ENCODE measurements at regions not wholly inside any gene's neighbourhood (a gene's known extent, or its start where the extent isn't known, plus 50 kb on each side); places are given as distances from the start of the nearest gene placed in this dataset.

DNA sequence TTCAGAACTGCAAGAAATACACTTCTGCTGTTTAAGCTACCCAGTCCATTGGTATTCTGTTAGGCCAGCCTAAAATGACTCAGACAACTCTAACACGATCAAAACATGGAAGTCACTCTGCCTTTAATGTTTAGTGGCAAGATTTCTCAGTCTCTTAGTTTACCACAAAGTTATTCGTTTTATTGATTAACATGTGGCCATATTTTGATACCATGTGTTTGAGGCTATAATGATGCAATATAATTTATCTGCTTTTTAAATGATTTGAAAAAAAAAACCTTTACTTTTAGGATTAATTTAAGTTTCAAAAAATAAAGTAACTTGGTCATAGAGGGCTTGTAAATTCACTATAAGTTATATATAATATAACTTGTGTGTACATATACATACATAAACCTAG, 223.4 kb downstream of the SPRY2 start:
- Histone ChIP-seq H3K27ac (ENCODE audit: low read depth, low read length, poor library complexity, severe bottlenecking) (no peak overlapping the region), H3K4me3 (ENCODE audit: low read depth, low read length, poor library complexity, severe bottlenecking) (no peak overlapping the region), H3K9me3 (ENCODE audit: low read depth, low read length, poor library complexity, severe bottlenecking) (no peaks in the 10 kb centered on the region), H3K4me1 (ENCODE audit: insufficient read depth, low read length, poor library complexity, severe bottlenecking) (peaks cover 5% of the 10 kb centered on the region), H3K36me3 (ENCODE audit: insufficient read depth, low read length, poor library complexity, severe bottlenecking) (no peaks in the 10 kb centered on the region), H3K27me3 (replicated peaks; ENCODE audit: insufficient read depth, low read depth, low read length, poor library complexity) (no peaks in the 10 kb centered on the region)
- no TSS peak for BruUV-seq (replicated peaks)
- TF ChIP-seq EZH2 (IDR thresholded peaks at IDR 0.05; ENCODE audit: borderline replicate concordance, low read depth, low read length, poor library complexity, severe bottlenecking): no peak
- TF ChIP-seq, protein P1, sequence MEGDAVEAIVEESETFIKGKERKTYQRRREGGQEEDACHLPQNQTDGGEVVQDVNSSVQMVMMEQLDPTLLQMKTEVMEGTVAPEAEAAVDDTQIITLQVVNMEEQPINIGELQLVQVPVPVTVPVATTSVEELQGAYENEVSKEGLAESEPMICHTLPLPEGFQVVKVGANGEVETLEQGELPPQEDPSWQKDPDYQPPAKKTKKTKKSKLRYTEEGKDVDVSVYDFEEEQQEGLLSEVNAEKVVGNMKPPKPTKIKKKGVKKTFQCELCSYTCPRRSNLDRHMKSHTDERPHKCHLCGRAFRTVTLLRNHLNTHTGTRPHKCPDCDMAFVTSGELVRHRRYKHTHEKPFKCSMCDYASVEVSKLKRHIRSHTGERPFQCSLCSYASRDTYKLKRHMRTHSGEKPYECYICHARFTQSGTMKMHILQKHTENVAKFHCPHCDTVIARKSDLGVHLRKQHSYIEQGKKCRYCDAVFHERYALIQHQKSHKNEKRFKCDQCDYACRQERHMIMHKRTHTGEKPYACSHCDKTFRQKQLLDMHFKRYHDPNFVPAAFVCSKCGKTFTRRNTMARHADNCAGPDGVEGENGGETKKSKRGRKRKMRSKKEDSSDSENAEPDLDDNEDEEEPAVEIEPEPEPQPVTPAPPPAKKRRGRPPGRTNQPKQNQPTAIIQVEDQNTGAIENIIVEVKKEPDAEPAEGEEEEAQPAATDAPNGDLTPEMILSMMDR (conservative IDR thresholded peaks at IDR 0.05; ENCODE audit: low read depth, low read length): no peak
- no peak for DNase-seq (ENCODE audit: low spot score)
- ChIA-PET POLR2A (ENCODE audit: low non-redundant PET) (no interaction called here), CTCF (no interaction called here)
- intact Hi-C loops (cut with micrococcal nuclease; ENCODE audit: unreplicated experiment): no loop called here

DNA sequence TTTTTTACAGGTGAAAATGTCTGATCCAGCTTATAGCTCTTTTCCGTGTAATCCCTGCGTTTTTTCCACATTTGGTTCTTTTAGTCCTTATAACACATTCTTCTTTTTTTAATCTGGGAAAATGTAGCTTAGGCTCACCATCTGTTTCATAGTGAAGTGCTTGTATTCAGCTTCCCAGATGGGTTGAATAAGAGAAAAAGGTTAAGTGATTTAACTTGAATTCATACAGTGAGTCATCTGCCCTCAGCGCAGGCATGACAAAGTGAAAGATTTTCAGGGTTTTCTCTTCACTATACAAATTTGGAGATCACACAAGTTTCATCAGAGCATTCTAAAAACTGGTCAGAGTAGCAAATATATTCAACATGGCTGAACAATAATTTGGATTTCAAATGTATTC, 224.8 kb downstream of the SPRY2 start:
- peaks cover 5% of the 10 kb centered on the region for H3K4me1 ChIP-seq (ENCODE audit: insufficient read depth, low read length, poor library complexity, severe bottlenecking)
- intact Hi-C loops (cut with micrococcal nuclease; ENCODE audit: unreplicated experiment): no loop called here
- H3K4me3 ChIP-seq (ENCODE audit: low read depth, low read length, poor library complexity, severe bottlenecking): no peak overlapping the region
- H3K36me3 ChIP-seq (ENCODE audit: insufficient read depth, low read length, poor library complexity, severe bottlenecking): no peaks in the 10 kb centered on the region
- TF ChIP-seq, protein P1 (conservative IDR thresholded peaks at IDR 0.05; ENCODE audit: low read depth, low read length): no peak
- TF ChIP-seq EZH2 (IDR thresholded peaks at IDR 0.05; ENCODE audit: borderline replicate concordance, low read depth, low read length, poor library complexity, severe bottlenecking): no peak
- H3K27ac ChIP-seq (ENCODE audit: low read depth, low read length, poor library complexity, severe bottlenecking): no peak overlapping the region
- no TSS peak for BruUV-seq (replicated peaks)
- ChIA-PET POLR2A (ENCODE audit: low non-redundant PET) (no interaction called here), CTCF (no interaction called here)
- H3K9me3 ChIP-seq (ENCODE audit: low read depth, low read length, poor library complexity, severe bottlenecking): no peaks in the 10 kb centered on the region
- DNase-seq (ENCODE audit: low spot score): peak; percentile 45
- no peaks in the 10 kb centered on the region for H3K27me3 ChIP-seq (replicated peaks; ENCODE audit: insufficient read depth, low read depth, low read length, poor library complexity)

DNA sequence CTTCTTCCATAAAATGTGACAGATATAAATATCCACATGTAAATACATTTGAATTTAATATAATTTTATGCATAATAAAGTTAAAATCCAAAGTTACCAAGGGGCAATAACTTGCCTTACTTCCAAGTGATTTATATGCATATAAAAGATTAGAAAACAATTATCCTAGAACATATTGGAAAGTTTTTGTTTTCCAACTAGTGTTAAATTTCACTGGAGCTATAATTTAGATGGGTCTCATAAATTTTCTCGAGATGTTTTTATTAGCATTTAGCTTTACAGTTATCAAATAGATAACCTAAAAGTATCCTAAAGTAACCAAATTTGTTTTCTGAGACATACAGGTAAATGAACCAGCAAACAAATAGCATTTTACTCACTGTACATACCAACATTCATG, 225.3 kb downstream of the SPRY2 start:
- POLR2A ChIA-PET (ENCODE audit: low non-redundant PET): no interaction called here
- no peak for DNase-seq (ENCODE audit: low spot score)
- Histone ChIP-seq H3K27ac (ENCODE audit: low read depth, low read length, poor library complexity, severe bottlenecking) (no peak overlapping the region), H3K27me3 (replicated peaks; ENCODE audit: insufficient read depth, low read depth, low read length, poor library complexity) (no peaks in the 10 kb centered on the region), H3K9me3 (ENCODE audit: low read depth, low read length, poor library complexity, severe bottlenecking) (no peaks in the 10 kb centered on the region), H3K4me1 (ENCODE audit: insufficient read depth, low read length, poor library complexity, severe bottlenecking) (peaks cover 5% of the 10 kb centered on the region), H3K4me3 (ENCODE audit: low read depth, low read length, poor library complexity, severe bottlenecking) (no peak overlapping the region), H3K36me3 (ENCODE audit: insufficient read depth, low read length, poor library complexity, severe bottlenecking) (no peaks in the 10 kb centered on the region)
- intact Hi-C loops (cut with micrococcal nuclease; ENCODE audit: unreplicated experiment): no loop called here
- TF ChIP-seq EZH2 (IDR thresholded peaks at IDR 0.05; ENCODE audit: borderline replicate concordance, low read depth, low read length, poor library complexity, severe bottlenecking): no peak
- TF ChIP-seq, protein P1 (conservative IDR thresholded peaks at IDR 0.05; ENCODE audit: low read depth, low read length): no peak
- BruUV-seq (replicated peaks): no TSS peak
- CTCF ChIA-PET: no interaction called here
